Smooth muscle cell (in vitro differentiated cells): ENCODE measurements at regions not wholly inside any gene's neighbourhood (a gene's known extent, or its start where the extent isn't known, plus 50 kb on each side); places are given as distances from the start of the nearest gene placed in this dataset.

Experiments
- DNase-seq: peaks from one replicate; lab custom pipeline; 2025; ENCODE audit not compliant: unreplicated experiment; lab: John Stamatoyannopoulos, UW
- H2AFZ ChIP-seq: fragments of 200-600 bp; sonication (generic); 2 replicates; pipeline ENCODE4 v1.6.0; 2016; ENCODE audit warnings: antibody characterized with exemption, low read depth, mild to moderate bottlenecking
- H3F3A ChIP-seq: fragments of 200-600 bp; sonication (generic); 2 replicates; pipeline ENCODE4 v1.6.0; 2017; ENCODE audit warnings: antibody characterized with exemption, low read depth
- H3K27ac ChIP-seq: fragments of 200-600 bp; sonication (generic); 2 replicates; pipeline ENCODE4 v1.5.1; 2016; ENCODE audit warnings: low read depth, mild to moderate bottlenecking
- H3K27me3 ChIP-seq: fragments of 200-600 bp; sonication (generic); 2 replicates; pipeline ENCODE4 v1.6.1; 2016; ENCODE audit warnings: low read depth, mild to moderate bottlenecking
- H3K36me3 ChIP-seq: fragments of 200-600 bp; sonication (generic); 2 replicates; pipeline ENCODE4 v1.5.1; 2016; ENCODE audit warnings: low read depth
- H3K4me1 ChIP-seq: fragments of 200-600 bp; sonication (generic); 2 replicates; pipeline ENCODE4 v1.5.1; 2016; ENCODE audit warnings: low read depth
- H3K4me2 ChIP-seq: fragments of 200-600 bp; sonication (generic); 2 replicates; pipeline ENCODE4 v1.6.0; 2016; ENCODE audit warnings: mild to moderate bottlenecking
- H3K4me3 ChIP-seq: fragments of 200-600 bp; sonication (generic); 2 replicates; pipeline ENCODE4 v1.5.1; 2016; ENCODE audit warnings: mild to moderate bottlenecking
- H3K79me2 ChIP-seq: fragments of 200-600 bp; sonication (generic); 2 replicates; pipeline ENCODE4 v1.6.0; 2016; ENCODE audit warnings: low read depth, mild to moderate bottlenecking
- H3K9ac ChIP-seq: fragments of 200-600 bp; sonication (generic); 2 replicates; pipeline ENCODE4 v1.6.0; 2016; ENCODE audit warnings: low read depth
- H3K9me3 ChIP-seq: fragments of 200-600 bp; sonication (generic); replicated peaks from 2 replicates; pipeline ENCODE4 v1.5.1; 2016; ENCODE audit warnings: low read depth
- H4K20me1 ChIP-seq: fragments of 200-600 bp; sonication (generic); 2 replicates; pipeline ENCODE4 v1.6.0; 2016; ENCODE audit warnings: low read depth
- whole genome bisulfite sequencing: methylation state at CpG from one replicate; pipeline ENCODE4 v1.1.7; 2016; ENCODE audit warnings: low lambda C conversion rate; 5-methylcytosine and 5-hydroxymethylcytosine counted together
- TF ChIP-seq, protein P1 (sequence below): fragments of 200-600 bp; sonication (generic); IDR thresholded peaks from 2 replicates; pipeline ENCODE4 v1.5.1; 2017; ENCODE audit warnings: borderline replicate concordance, mild to moderate bottlenecking, antibody characterized with exemption; ENCODE audit not compliant: insufficient read depth, poor library complexity, severe bottlenecking

DNA sequence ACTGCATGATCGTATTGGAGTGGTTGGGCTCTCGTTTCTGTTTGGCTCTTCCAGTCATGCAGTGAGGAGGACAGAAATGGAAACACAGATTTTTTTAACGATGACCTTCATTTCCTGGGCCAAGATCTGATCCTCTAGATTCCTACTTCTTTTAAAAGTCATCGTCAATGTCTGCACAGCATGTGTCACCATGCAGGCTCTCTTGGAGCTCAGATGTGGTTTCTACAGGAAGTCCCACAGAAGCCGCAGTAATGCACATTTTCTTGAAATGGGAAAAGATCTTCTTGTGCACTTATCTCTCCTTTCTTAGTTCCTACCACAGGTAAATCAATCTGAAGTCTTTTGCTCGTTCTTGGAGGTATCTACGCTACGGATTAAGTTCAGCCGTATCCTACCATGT is 626.9 kb downstream of the EFNB2 start:
- DNase-seq: no peak
- H2AFZ ChIP-seq: no peak overlapping the region
- H3K79me2 ChIP-seq: no peaks in the 10 kb centered on the region
- peak overlapping the region; percentile 51 for H3K4me2 ChIP-seq
- H3K27me3 ChIP-seq: no peaks in the 10 kb centered on the region
- no peaks in the 10 kb centered on the region for H3K4me1 ChIP-seq
- H3K9ac ChIP-seq: no peak overlapping the region
- TF ChIP-seq, protein P1, sequence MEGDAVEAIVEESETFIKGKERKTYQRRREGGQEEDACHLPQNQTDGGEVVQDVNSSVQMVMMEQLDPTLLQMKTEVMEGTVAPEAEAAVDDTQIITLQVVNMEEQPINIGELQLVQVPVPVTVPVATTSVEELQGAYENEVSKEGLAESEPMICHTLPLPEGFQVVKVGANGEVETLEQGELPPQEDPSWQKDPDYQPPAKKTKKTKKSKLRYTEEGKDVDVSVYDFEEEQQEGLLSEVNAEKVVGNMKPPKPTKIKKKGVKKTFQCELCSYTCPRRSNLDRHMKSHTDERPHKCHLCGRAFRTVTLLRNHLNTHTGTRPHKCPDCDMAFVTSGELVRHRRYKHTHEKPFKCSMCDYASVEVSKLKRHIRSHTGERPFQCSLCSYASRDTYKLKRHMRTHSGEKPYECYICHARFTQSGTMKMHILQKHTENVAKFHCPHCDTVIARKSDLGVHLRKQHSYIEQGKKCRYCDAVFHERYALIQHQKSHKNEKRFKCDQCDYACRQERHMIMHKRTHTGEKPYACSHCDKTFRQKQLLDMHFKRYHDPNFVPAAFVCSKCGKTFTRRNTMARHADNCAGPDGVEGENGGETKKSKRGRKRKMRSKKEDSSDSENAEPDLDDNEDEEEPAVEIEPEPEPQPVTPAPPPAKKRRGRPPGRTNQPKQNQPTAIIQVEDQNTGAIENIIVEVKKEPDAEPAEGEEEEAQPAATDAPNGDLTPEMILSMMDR: no peak
- H3F3A ChIP-seq: no peaks in the 10 kb centered on the region
- WGBS: 43% methylated on average over 9 of the region's 9 CpGs
- H3K27ac ChIP-seq: peak overlapping the region; percentile 60
- H3K4me3 ChIP-seq: no peak overlapping the region
- no peaks in the 10 kb centered on the region for H3K36me3 ChIP-seq
- H3K9me3 ChIP-seq: no peaks in the 10 kb centered on the region
- H4K20me1 ChIP-seq: no peaks in the 10 kb centered on the region

DNA sequence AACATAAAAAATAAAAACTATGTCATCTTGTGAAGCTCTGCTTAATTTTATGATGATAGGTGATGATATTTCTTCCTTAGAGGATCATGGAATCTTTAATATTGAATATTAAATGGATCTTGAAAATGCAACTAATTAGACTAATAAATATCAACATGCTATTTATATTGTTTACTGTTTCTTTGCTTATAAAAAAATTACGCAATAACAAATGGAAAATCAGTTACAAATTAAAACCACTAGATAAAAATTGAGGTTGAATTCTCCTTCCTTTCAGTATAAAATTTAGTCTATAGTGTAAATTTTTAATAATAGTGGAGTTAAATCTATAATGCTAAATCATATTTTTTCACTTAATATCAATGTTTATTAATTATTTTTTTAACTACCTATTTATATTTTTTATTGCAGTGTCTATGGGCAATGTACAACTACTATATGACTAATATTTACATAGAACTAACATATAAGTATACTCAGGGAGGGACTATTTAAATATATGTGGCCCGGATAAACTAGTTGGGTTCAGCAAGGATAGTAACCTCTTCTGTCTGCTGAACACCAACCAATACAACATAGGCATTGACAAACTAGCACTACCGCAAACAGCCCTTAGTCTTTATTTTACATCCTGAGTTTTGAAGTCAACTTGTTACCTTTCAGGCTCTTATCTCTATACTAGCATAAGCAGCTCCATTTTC is 628.0 kb downstream of the EFNB2 start:
- DNase-seq: no peak

DNA sequence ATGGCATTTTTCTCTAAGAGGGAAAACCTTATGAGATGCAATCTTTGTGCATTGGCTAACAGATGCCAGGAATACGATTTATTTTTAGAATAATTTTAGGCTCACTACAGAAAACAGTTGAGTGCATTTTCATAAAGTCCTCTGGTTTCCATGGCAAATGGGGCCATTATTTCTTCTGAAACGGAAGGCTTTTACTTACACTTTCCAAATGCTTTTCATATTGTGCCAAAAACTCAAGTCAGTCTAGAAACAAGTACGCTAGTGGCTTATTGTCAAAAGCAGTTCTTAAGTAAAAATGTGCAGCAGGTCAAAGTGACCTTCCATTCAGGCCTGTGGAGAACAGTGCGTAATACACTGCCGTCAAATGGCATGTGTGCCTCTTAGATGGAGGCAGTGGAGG is 628.7 kb downstream of the EFNB2 start:
- no peak for DNase-seq
- TF ChIP-seq, protein P1: no peak
- Histone ChIP-seq H2AFZ (no peak overlapping the region), H3K79me2 (no peaks in the 10 kb centered on the region), H3K9me3 (no peaks in the 10 kb centered on the region), H3K4me2 (no peak overlapping the region), H3K4me1 (no peaks in the 10 kb centered on the region), H3K27ac (no peak overlapping the region), H3K36me3 (no peaks in the 10 kb centered on the region), H3K9ac (no peak overlapping the region), H3F3A (no peaks in the 10 kb centered on the region), H3K4me3 (no peak overlapping the region), H3K27me3 (no peaks in the 10 kb centered on the region), H4K20me1 (no peaks in the 10 kb centered on the region)
- 93% methylated on average over 5 of the region's 5 CpGs for WGBS

More for the DNA sequence above, 628.0 kb downstream of the EFNB2 start:
- Histone ChIP-seq H3K4me1 (no peaks in the 10 kb centered on the region), H3K9me3 (no peaks in the 10 kb centered on the region), H3K36me3 (no peaks in the 10 kb centered on the region), H3F3A (no peaks in the 10 kb centered on the region), H3K4me3 (no peak overlapping the region), H3K27ac (peak overlapping the region; percentile 60), H3K79me2 (no peaks in the 10 kb centered on the region), H3K27me3 (no peaks in the 10 kb centered on the region), H2AFZ (no peak overlapping the region), H3K9ac (no peak overlapping the region), H4K20me1 (no peaks in the 10 kb centered on the region), H3K4me2 (peak overlapping the region; percentile 51)
- TF ChIP-seq, protein P1: no peak
- WGBS: 98% methylated on average over 3 of the region's 3 CpGs
